HEK293T (cell line): ENCODE measurements at regions not wholly inside any gene's neighbourhood (a gene's known extent, or its start where the extent isn't known, plus 50 kb on each side); places are given as distances from the start of the nearest gene placed in this dataset.

Experiments used
- CTCF ChIA-PET: fragments of 350-600 bp; formaldehyde crosslinking; extraction: SDS; loops from one replicate; lab custom pipeline; 2021; ENCODE audit warnings: antibody characterized with exemption, inconsistent platforms; lab: Yijun Ruan, JAX
- POLR2A ChIA-PET: fragments of 350-600 bp; formaldehyde crosslinking; extraction: SDS; loops from one replicate; lab custom pipeline; 2020; ENCODE audit warnings: antibody characterized with exemption, inconsistent platforms; lab: Yijun Ruan, JAX
- DNase-seq: peaks from one replicate; pipeline ENCODE4 v3.0.0; 2012; ENCODE audit warnings: mixed read lengths; ENCODE audit errors: extremely low spot score
- ARNT ChIP-seq: fragments of 450-650 bp; IDR thresholded peaks from 2 replicates; pipeline ENCODE4 v1.6.1; 2017; ENCODE audit warnings: mild to moderate bottlenecking
- BHLHE40 ChIP-seq: fragments of 450-650 bp; IDR thresholded peaks from 2 replicates; pipeline ENCODE4 v1.6.1; 2016; ENCODE audit warnings: mild to moderate bottlenecking, moderate library complexity, borderline replicate concordance
- CTBP1 ChIP-seq: fragments of 450-650 bp; IDR thresholded peaks from 2 replicates; pipeline ENCODE4 v1.6.1; 2016; ENCODE audit warnings: borderline replicate concordance
- ELF4 ChIP-seq: fragments of 450-650 bp; IDR thresholded peaks from 2 replicates; pipeline ENCODE4 v1.6.1; 2017; ENCODE audit warnings: antibody characterized with exemption
- FOXA1 ChIP-seq: fragments of 450-650 bp; IDR thresholded peaks from 2 replicates; pipeline ENCODE4 v1.6.1; 2016; ENCODE audit warnings: mild to moderate bottlenecking
- FOXK2 ChIP-seq: fragments of 450-650 bp; IDR thresholded peaks from 2 replicates; pipeline ENCODE4 v1.6.1; 2016; ENCODE audit warnings: mild to moderate bottlenecking
- FOXM1 ChIP-seq: fragments of 450-650 bp; IDR thresholded peaks from 2 replicates; pipeline ENCODE4 v1.6.1; 2017; ENCODE audit warnings: mild to moderate bottlenecking, borderline replicate concordance
- HDGF ChIP-seq: fragments of 450-650 bp; IDR thresholded peaks from 2 replicates; pipeline ENCODE4 v1.6.1; 2017; ENCODE audit warnings: antibody characterized with exemption, borderline replicate concordance
- L3MBTL2 ChIP-seq: fragments of 450-650 bp; conservative IDR thresholded peaks from 2 replicates; pipeline ENCODE4 v1.6.1; 2016; ENCODE audit warnings: mild to moderate bottlenecking
- LEF1 ChIP-seq: fragments of 450-650 bp; IDR thresholded peaks from 2 replicates; pipeline ENCODE4 v1.6.1; 2017; ENCODE audit warnings: mild to moderate bottlenecking, borderline replicate concordance
- NFRKB ChIP-seq: fragments of 450-650 bp; IDR thresholded peaks from 2 replicates; pipeline ENCODE4 v1.6.1; 2016; ENCODE audit warnings: mild to moderate bottlenecking, moderate library complexity
- SP1 ChIP-seq: fragments of 450-650 bp; IDR thresholded peaks from 2 replicates; pipeline ENCODE4 v1.6.1; 2017
- SUZ12 ChIP-seq: fragments of 450-650 bp; IDR thresholded peaks from 2 replicates; pipeline ENCODE4 v1.6.1; 2016; ENCODE audit warnings: mild to moderate bottlenecking
- TARDBP ChIP-seq: fragments of 450-650 bp; IDR thresholded peaks from 2 replicates; pipeline ENCODE4 v1.6.1; 2016
- ZNF384 ChIP-seq: fragments of 450-650 bp; IDR thresholded peaks from 2 replicates; pipeline ENCODE4 v1.6.1; 2016
- TF ChIP-seq, protein P1 (sequence below): fragments of 450-650 bp; IDR thresholded peaks from 2 replicates; pipeline ENCODE4 v1.6.1; 2016

DNA sequence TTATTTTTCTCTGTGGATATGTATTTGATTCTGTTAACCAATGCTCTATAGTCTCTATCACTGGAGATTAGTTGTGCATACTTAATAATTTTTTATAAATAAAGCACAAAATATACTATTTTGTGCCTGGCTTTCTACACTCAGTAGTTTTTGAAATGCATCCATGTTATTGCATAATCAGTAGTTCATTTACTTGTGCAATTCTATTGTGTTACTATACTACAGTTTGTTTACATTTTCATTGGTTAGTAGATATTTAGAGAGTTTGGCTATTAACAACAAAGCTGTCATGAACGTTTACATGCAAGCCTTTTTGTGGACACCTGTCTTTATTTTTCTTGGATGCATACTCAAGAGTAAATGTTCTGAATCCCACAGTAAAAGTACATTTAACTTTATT, 265.0 kb upstream of the FAT4 start:
- ChIA-PET POLR2A (no interaction called here), CTCF (no interaction called here)
- TF ChIP-seq FOXA1 = no peak
- TF ChIP-seq LEF1 = no peak
- no peak for TF ChIP-seq BHLHE40
- TF ChIP-seq ELF4 = no peak
- TF ChIP-seq SP1 = no peak
- no peak for TF ChIP-seq ARNT
- no peak for TF ChIP-seq CTBP1
- TF ChIP-seq HDGF = no peak
- no peak for TF ChIP-seq FOXM1
- no peak for TF ChIP-seq NFRKB
- TF ChIP-seq SUZ12 = no peak
- TF ChIP-seq FOXK2 = no peak
- no peak for TF ChIP-seq TARDBP
- no peak for TF ChIP-seq L3MBTL2
- TF ChIP-seq ZNF384 = no peak
- TF ChIP-seq, protein P1, sequence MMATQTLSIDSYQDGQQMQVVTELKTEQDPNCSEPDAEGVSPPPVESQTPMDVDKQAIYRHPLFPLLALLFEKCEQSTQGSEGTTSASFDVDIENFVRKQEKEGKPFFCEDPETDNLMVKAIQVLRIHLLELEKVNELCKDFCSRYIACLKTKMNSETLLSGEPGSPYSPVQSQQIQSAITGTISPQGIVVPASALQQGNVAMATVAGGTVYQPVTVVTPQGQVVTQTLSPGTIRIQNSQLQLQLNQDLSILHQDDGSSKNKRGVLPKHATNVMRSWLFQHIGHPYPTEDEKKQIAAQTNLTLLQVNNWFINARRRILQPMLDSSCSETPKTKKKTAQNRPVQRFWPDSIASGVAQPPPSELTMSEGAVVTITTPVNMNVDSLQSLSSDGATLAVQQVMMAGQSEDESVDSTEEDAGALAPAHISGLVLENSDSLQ = no peak
- no peak for DNase-seq

DNA sequence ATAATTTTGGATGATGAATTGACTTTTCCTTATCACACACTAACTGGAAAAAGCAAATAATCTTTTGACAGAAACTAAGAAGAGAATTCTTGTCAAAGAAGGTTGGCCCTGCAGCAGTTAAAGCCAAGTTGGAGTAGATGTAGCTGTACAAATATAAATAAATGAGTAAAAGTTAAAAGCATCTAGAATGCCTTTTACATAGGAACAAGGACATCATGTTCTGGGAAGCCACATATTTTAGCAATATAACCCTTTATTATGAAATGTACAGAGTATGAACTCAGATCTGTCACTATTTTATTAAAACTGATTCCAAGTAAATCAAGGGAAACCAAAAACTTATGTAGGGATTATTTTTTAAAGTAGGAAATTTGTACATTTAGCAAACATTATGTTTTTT, 269.4 kb upstream of the FAT4 start:
- TF ChIP-seq SP1 = no peak
- TF ChIP-seq ARNT = no peak
- TF ChIP-seq LEF1 = no peak
- no peak for TF ChIP-seq L3MBTL2
- TF ChIP-seq NFRKB = no peak
- no peak for TF ChIP-seq TARDBP
- no peak for TF ChIP-seq ELF4
- TF ChIP-seq, protein P1 = no peak
- no peak for TF ChIP-seq SUZ12
- no peak for TF ChIP-seq FOXK2
- TF ChIP-seq FOXA1 = no peak
- TF ChIP-seq FOXM1 = no peak
- no peak for TF ChIP-seq CTBP1
- no peak for TF ChIP-seq BHLHE40
- no peak for TF ChIP-seq ZNF384
- no peak for TF ChIP-seq HDGF
- DNase-seq = no peak
- ChIA-PET POLR2A (no interaction called here), CTCF (no interaction called here)

DNA sequence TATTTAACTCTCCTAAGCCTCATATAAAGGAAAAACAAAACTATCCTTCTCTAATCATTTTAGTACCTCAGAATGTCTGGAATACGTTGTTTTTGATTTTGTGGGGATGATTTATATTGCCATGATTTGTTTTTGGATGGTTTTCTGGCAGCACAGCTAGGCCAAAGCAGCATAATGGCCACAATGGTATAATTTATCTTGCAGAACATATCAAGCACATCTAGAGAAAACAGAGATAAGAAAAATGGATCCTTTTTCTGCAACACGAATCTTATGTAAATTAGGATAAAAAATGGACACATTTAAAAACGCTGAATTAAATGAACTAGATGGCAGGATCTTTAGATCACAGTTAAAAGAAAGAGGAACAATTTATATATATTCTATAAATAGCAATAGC, 269.9 kb upstream of the FAT4 start:
- ChIA-PET CTCF (no interaction called here), POLR2A (no interaction called here)
- no peak for DNase-seq
- TF ChIP-seq NFRKB (no peak), FOXM1 (no peak), TARDBP (no peak), ARNT (no peak), SUZ12 (no peak), ZNF384 (no peak), ELF4 (no peak), HDGF (no peak), FOXA1 (no peak), SP1 (no peak), FOXK2 (no peak), CTBP1 (no peak), LEF1 (no peak), L3MBTL2 (no peak), BHLHE40 (no peak)
- TF ChIP-seq, protein P1 = no peak

DNA sequence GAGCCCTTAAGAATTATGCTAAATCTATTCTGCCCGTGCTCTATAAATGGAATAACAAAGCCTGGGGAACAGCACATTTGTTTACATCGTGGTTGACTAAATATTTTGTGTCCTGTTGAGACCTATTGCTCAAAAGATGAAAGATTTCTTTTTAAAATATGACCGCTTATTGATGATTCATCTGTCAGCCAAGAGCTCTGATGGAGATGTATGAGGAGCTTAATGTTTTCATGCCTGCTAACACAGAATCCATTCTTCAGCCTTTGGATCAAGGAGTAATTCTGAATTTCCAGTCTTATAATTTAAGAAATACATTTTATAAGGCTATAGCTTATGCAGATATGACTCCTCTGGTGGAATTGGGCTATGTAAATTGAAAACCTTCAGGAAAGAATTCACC, 271.3 kb upstream of the FAT4 start:
- TF ChIP-seq FOXM1 (no peak), CTBP1 (no peak), HDGF (no peak), ZNF384 (no peak), ELF4 (no peak)
- no peak for DNase-seq
- ChIA-PET CTCF (no interaction called here), POLR2A (no interaction called here)

DNA sequence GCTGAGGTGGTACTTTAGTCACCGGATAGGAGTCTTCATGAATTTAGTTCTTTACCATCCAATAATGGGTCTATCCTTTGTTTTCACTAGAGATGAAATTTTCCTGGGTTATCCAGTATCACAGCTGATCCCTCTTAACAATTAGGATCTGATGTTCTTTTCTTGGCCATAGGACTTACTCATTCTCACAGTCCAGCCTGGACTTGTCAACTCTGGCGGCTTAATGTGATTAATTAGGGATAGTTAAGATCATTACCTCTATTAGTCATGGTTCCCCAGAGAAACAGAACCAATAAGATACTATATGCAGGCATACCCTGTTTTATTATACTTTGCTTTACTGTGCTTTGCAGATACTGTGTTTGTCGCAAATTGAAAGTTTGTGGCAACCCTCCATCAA, 272.7 kb upstream of the FAT4 start:
- CTCF ChIA-PET = no interaction called here
- POLR2A ChIA-PET = no interaction called here
- TF ChIP-seq FOXK2 (no peak), ARNT (no peak), SUZ12 (no peak), ZNF384 (no peak), SP1 (no peak), HDGF (no peak), L3MBTL2 (no peak)
- TF ChIP-seq, protein P1 = no peak
- DNase-seq = no peak

DNA sequence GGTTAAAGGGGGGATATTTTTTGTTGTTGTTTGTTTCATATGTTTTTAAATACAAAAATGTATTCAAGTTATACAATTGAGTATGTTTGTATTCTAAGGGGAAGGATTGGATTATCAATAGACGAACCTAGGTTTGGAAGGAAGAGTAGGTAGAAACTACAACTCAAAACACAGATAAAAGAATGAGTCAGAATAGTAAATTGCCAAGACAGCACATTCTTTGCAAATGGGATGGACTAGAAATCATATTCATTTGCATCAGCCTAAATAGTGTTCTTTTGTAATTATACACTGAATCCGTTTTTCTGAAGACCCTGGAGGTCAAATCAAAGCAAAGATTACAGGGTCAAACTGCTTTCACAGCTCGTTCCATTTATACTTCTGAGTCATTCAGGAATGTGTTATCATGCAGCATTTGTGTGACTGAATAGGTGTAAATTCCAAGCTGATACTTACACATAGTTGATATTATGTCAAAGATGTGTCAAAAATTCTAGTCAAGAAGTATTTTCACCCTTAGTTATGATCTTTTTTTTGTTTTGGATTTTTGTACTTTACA, 273.3 kb upstream of the FAT4 start:
- ChIA-PET CTCF (no interaction called here), POLR2A (no interaction called here)
- TF ChIP-seq BHLHE40 = no peak
- TF ChIP-seq SUZ12 = no peak
- no peak for TF ChIP-seq FOXA1
- TF ChIP-seq, protein P1 = no peak
- TF ChIP-seq ZNF384 = no peak
- TF ChIP-seq TARDBP = no peak
- no peak for TF ChIP-seq FOXK2
- no peak for TF ChIP-seq LEF1
- DNase-seq = no peak
